ENCODE measurements at regions not wholly inside any gene's neighbourhood (a gene's known extent, or its start where the extent isn't known, plus 50 kb on each side); places are given as distances from the start of the nearest gene placed in this dataset.

GRCh38 chr4:38189445-38189844, 229.2 kb downstream of the PTTG2 start:
- DNase-seq: no peak

GRCh38 chr4:38190717-38191178, 230.6 kb downstream of the PTTG2 start:
- DNase-seq: peak; percentile 63

GRCh38 chr4:38192516-38192915, 232.3 kb downstream of the PTTG2 start:
- DNase-seq: no peak

- DNase-seq: no peak
Observed at GRCh38 chr4:38193236-38193863, 233.2 kb downstream of the PTTG2 start.

GRCh38 chr4:38194047-38194602, 233.9 kb downstream of the PTTG2 start:
- DNase-seq: no peak

GRCh38 chr4:38195486-38195885, 235.3 kb downstream of the PTTG2 start:
- DNase-seq: no peak

GRCh38 chr4:38195911-38196310, 235.7 kb downstream of the PTTG2 start:
- DNase-seq: no peak

GRCh38 chr4:38202242-38202641, 242.0 kb downstream of the PTTG2 start:
- no peak for DNase-seq

- no peak for DNase-seq
Observed at GRCh38 chr4:38203609-38204008, 243.4 kb downstream of the PTTG2 start.

GRCh38 chr4:38204339-38205035, 244.3 kb downstream of the PTTG2 start:
- no peak for DNase-seq

- no peak for DNase-seq
Observed at GRCh38 chr4:38205261-38205660, 245.1 kb downstream of the PTTG2 start.

GRCh38 chr4:38207110-38207457, 246.9 kb downstream of the PTTG2 start:
- no peak for DNase-seq

- no peak for DNase-seq
Observed at GRCh38 chr4:38209654-38210053, 249.5 kb downstream of the PTTG2 start.

- no peak for DNase-seq
Observed at GRCh38 chr4:38210396-38211114, 250.4 kb downstream of the PTTG2 start.

GRCh38 chr4:38211885-38212284, 251.7 kb downstream of the PTTG2 start:
- no peak for DNase-seq

- DNase-seq: no peak
Observed at GRCh38 chr4:38213083-38213805, 253.0 kb downstream of the PTTG2 start.

GRCh38 chr4:38222892-38223291, 262.7 kb downstream of the PTTG2 start:
- no peak for DNase-seq

GRCh38 chr4:38223306-38223705, 263.1 kb downstream of the PTTG2 start:
- no peak for DNase-seq

GRCh38 chr4:38223782-38224236, 263.6 kb downstream of the PTTG2 start:
- DNase-seq: no peak

GRCh38 chr4:38224850-38225249, 264.7 kb downstream of the PTTG2 start:
- DNase-seq: no peak

- no peak for DNase-seq
Observed at GRCh38 chr4:38226170-38226569, 266.0 kb downstream of the PTTG2 start.

GRCh38 chr4:38230121-38230801, 270.1 kb downstream of the PTTG2 start:
- no peak for DNase-seq

Data from skin of body (tissue), 1 donor.